Kidney (tissue), 13 donors: ENCODE measurements at regions not wholly inside any gene's neighbourhood (a gene's known extent, or its start where the extent isn't known, plus 50 kb on each side); places are given as distances from the start of the nearest gene placed in this dataset.

Experiments used
- DNase-seq, 5 donors: peaks; one replicate each; pipeline ENCODE4 v3.0.0-alpha.2; 2013 to 2020
- FAIRE-seq: peaks from 2 replicates; lab custom pipeline; 2012; peaks lifted over from hg19 to GRCh38; lab: Jason Lieb, UNC
- H3K27ac ChIP-seq, 2 donors: one replicate each; pipeline ENCODE4 v1.7.0; 2013; ENCODE audit warnings: low read depth in 2 of 2, low read length in 2 of 2, inconsistent platforms in 1 of 2
- H3K27me3 ChIP-seq: one replicate; pipeline ENCODE4 v1.7.1; 2013; ENCODE audit warnings: low read length, inconsistent platforms; ENCODE audit not compliant: control insufficient read depth, insufficient read depth
- H3K36me3 ChIP-seq, 3 donors: one replicate each; pipeline versions ENCODE4 v1.7.0 to v1.7.1; 2013; ENCODE audit warnings: low read length in 3 of 3, control low read depth in 1 of 3, inconsistent platforms in 1 of 3; ENCODE audit not compliant: insufficient read depth in 3 of 3, control insufficient read depth in 2 of 3
- H3K4me1 ChIP-seq, 3 donors: one replicate each; pipeline versions ENCODE4 v1.7.0 to v1.7.1; 2013; ENCODE audit warnings: low read length in 3 of 3, inconsistent platforms in 1 of 3, low read depth in 1 of 3; ENCODE audit not compliant: control insufficient read depth in 2 of 3, insufficient read depth in 2 of 3
- H3K4me3 ChIP-seq, 3 donors: one replicate each; pipeline versions ENCODE4 v1.7.0 to v1.8.1; 2013; ENCODE audit warnings: low read length in 3 of 3, control low read depth in 1 of 3, inconsistent platforms in 1 of 3
- H3K9ac ChIP-seq, 3 donors: one replicate each; pipeline versions ENCODE4 v1.7.0 to v1.7.1; 2013; ENCODE audit warnings: low read length in 3 of 3, control low read depth in 1 of 3, inconsistent platforms in 1 of 3
- H3K9me3 ChIP-seq, 3 donors: one replicate each; pipeline versions ENCODE4 v1.7.0 to v1.7.1; 2013; ENCODE audit warnings: low read length in 3 of 3, control low read depth in 1 of 3, inconsistent platforms in 1 of 3; ENCODE audit not compliant: control insufficient read depth in 2 of 3, insufficient read depth in 1 of 3
- intact Hi-C: fragments of 100-400 bp; cut with DNase I; formaldehyde crosslinking; loops from one replicate; pipeline ENCODE4 v1.11.1; 2022
- TF ChIP-seq, protein P1 (sequence below): IDR thresholded peaks from 3 replicates; pipeline ENCODE4 v1.5.1; 2012; ENCODE audit warnings: mild to moderate bottlenecking, moderate library complexity, borderline replicate concordance; ENCODE audit not compliant: insufficient read depth; ENCODE audit errors: extremely low read depth
- donor health status: control.
- donor health status: control.
- donor health status: control.
- donor health status: control.
- donor health status: control.
- donor health status: DM: yes; HTN: yes; CAD: no.
- donor health status: Normal renal cell carcinoma (clear cell type).

DNA sequence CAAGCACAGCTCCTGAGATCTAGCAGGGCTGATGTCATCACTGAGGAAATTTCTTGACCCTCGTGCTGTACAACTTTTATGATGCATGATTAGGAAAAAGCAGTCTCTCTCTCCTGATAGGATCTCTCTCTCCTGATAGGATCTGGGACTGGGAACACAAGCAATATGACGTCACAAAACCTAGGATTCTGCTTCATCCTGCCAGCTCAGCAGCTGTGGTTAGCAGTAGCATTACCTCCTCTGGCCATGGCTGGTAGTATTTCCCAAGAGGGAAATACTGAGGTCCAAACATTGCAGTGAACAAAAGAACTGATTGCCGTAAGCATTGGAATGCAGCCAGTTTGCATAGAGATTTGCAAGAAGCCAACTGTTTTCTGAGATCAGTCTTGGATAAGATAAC, 521.2 kb upstream of the POU3F3 start:
- Histone ChIP-seq H3K9ac (no peak overlapping the region), H3K9me3 (peaks cover 0 to 2% (median 0%) of the 10 kb centered on the region in 3 donors), H3K27ac (no peak overlapping the region), H3K4me3 (no peak overlapping the region), H3K36me3 (no peaks in the 10 kb centered on the region), H3K27me3 (no peaks in the 10 kb centered on the region), H3K4me1 (no peaks in the 10 kb centered on the region)
- peak in 1 of 5 donors; percentile 7 for DNase-seq
- TF ChIP-seq, protein P1, sequence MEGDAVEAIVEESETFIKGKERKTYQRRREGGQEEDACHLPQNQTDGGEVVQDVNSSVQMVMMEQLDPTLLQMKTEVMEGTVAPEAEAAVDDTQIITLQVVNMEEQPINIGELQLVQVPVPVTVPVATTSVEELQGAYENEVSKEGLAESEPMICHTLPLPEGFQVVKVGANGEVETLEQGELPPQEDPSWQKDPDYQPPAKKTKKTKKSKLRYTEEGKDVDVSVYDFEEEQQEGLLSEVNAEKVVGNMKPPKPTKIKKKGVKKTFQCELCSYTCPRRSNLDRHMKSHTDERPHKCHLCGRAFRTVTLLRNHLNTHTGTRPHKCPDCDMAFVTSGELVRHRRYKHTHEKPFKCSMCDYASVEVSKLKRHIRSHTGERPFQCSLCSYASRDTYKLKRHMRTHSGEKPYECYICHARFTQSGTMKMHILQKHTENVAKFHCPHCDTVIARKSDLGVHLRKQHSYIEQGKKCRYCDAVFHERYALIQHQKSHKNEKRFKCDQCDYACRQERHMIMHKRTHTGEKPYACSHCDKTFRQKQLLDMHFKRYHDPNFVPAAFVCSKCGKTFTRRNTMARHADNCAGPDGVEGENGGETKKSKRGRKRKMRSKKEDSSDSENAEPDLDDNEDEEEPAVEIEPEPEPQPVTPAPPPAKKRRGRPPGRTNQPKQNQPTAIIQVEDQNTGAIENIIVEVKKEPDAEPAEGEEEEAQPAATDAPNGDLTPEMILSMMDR, result no peak
- FAIRE-seq, result no peak
- intact Hi-C loops, result no loop called here

DNA sequence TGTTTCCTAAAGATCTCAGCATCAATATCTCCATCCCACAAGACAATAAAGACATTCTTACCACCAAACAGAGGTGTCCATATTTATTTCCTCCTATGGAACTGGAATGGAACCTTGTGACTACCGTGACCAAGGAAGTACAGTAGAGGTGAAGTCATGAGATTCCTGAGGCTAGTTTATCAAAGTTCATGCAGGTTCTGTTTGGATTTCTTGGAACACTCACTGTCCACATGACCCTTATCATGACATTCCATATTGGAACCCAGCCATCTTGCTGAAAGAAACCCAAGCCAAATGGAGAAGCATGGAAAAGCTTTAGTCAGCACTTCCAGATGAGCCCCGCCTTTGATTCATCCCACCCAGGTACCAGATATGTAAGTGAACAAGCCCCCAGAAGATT, 516.0 kb upstream of the POU3F3 start:
- TF ChIP-seq, protein P1, result no peak
- peaks cover 0 to 2% (median 0%) of the 10 kb centered on the region in 3 donors for H3K9me3 ChIP-seq
- H3K4me1 ChIP-seq, result no peaks in the 10 kb centered on the region
- intact Hi-C loops, result no loop called here
- DNase-seq (no peak), FAIRE-seq (no peak)
- H3K27ac ChIP-seq, result no peak overlapping the region
- H3K27me3 ChIP-seq, result no peaks in the 10 kb centered on the region
- no peak overlapping the region for H3K4me3 ChIP-seq
- no peaks in the 10 kb centered on the region for H3K36me3 ChIP-seq
- H3K9ac ChIP-seq, result no peak overlapping the region

DNA sequence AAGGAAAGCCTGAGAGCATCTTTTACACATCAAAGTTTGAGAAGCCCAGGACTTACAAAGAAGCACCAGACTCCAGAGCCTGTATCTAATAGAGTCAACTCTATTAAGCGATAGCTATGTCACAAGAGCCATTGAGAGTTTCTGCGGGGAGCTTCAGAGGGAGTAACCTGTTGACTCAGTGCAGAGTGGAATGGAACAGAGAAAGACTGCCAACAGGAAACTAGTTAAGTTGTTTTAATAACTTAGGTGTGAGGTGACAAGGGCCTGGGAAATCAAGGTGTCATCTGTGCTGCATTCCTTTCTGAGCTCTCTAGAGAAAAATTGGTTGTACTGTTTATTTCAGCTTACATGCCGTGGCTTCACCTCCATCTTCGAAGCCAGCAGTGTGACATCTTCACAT, 513.8 kb upstream of the POU3F3 start:
- Histone ChIP-seq H3K4me1 (no peaks in the 10 kb centered on the region), H3K27ac (no peak overlapping the region), H3K27me3 (no peaks in the 10 kb centered on the region), H3K36me3 (no peaks in the 10 kb centered on the region), H3K9ac (no peak overlapping the region), H3K9me3 (peaks cover 0 to 2% (median 0%) of the 10 kb centered on the region in 3 donors), H3K4me3 (no peak overlapping the region)
- FAIRE-seq, result no peak
- intact Hi-C loops, result no loop called here
- TF ChIP-seq, protein P1, result no peak
- DNase-seq, result no peak
